LNCaP clone FGC (cell line): ENCODE measurements at regions not wholly inside any gene's neighbourhood (a gene's known extent, or its start where the extent isn't known, plus 50 kb on each side); places are given as distances from the start of the nearest gene placed in this dataset.

Experiments used
- DNase-seq: peaks from one replicate; pipeline ENCODE4 v3.0.0-alpha.2; 2011; ENCODE audit warnings: low read depth
- H3K4me3 ChIP-seq: 2 replicates; pipeline ENCODE4 v1.5.1; 2011; ENCODE audit warnings: mild to moderate bottlenecking, low read depth, low read length, control low read depth
- CTCF ChIP-seq: IDR thresholded peaks from 2 replicates; pipeline ENCODE4 v1.5.1; 2012; ENCODE audit warnings: mild to moderate bottlenecking; ENCODE audit not compliant: control insufficient read depth, insufficient read depth; ENCODE audit errors: extremely low read depth

- H3K4me3 ChIP-seq: no peak overlapping the region
- DNase-seq: no peak
- TF ChIP-seq CTCF: no peak
Observed at GRCh38 chr21:24590261-24590660, 1017.0 kb downstream of the MRPL39 start.

GRCh38 chr21:24583473-24583872, 1023.8 kb downstream of the MRPL39 start:
- no peak for DNase-seq
- no peak overlapping the region for H3K4me3 ChIP-seq
- no peak for TF ChIP-seq CTCF

DNA sequence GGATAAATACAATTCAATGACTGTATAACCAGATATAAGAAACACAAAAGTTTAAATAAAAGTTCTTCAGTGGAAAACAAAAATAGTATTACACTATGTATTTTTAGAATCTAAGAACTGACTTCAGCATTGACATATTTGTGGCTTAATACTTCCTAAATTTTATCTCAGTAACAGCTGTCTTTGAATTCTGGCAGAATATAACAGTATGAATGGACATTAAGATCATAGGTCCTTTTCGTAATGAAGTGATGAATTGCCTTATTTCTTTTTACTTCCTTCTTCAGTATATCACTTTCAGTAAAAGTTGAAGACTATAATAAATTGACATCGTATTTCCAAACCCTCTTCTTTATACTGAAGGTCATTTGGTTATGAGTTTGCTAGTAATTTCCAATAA, 1030.0 kb downstream of the MRPL39 start:
- DNase-seq: no peak
- no peak overlapping the region for H3K4me3 ChIP-seq
- no peak for TF ChIP-seq CTCF

- TF ChIP-seq CTCF: no peak
- no peak overlapping the region for H3K4me3 ChIP-seq
- no peak for DNase-seq
Observed at GRCh38 chr21:24561291-24561690, 1046.0 kb downstream of the MRPL39 start.

DNA sequence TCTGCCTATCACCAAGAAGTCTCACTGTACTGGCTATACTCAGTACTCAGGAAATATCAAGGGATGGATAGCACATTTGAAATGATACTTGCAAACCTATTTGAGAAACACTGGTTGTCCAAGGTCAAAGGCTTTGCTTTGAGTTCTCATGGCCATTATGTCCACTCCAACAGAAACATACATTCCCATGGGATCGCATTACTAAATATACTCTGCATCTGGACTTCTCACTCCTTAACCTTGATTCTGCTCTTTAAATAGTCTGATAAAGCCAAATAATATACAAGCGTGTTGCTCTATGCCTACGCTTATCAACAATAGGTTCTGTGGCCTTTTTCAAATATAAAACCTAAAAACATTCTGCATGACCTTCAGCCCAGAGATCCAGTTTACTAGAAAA, 1054.8 kb downstream of the MRPL39 start:
- no peak for DNase-seq
- H3K4me3 ChIP-seq: no peak overlapping the region
- no peak for TF ChIP-seq CTCF

- H3K4me3 ChIP-seq: no peak overlapping the region
- TF ChIP-seq CTCF: no peak
- DNase-seq: no peak
Observed at GRCh38 chr21:24545807-24546361, 1061.4 kb downstream of the MRPL39 start.

GRCh38 chr21:24514081-24514733, 1093.1 kb downstream of the MRPL39 start:
- DNase-seq: no peak
- TF ChIP-seq CTCF: peak; percentile 57
- H3K4me3 ChIP-seq: no peak overlapping the region
